GM23338 (cell line): ENCODE measurements at regions not wholly inside any gene's neighbourhood (a gene's known extent, or its start where the extent isn't known, plus 50 kb on each side); places are given as distances from the start of the nearest gene placed in this dataset.
A peak's percentile ranks its signal among the peaks of the same experiment; 100 is the strongest.

Experiments
- ATAC-seq: fragments of 200-7000 bp; cut with Tn5 transposase; 3 replicates; pipeline ENCODE4 v1.9.1; 2020
- DNase-seq: peaks from one replicate; pipeline ENCODE4 v3.0.0-alpha.2; 2015; ENCODE audit warnings: low spot score
- H2AFZ ChIP-seq: fragments of 200-600 bp; sonication (generic); 2 replicates; pipeline ENCODE4 v1.8.0; 2016; ENCODE audit warnings: antibody characterized with exemption, mild to moderate bottlenecking, moderate library complexity
- H3F3A ChIP-seq: fragments of 200-600 bp; sonication (generic); replicated peaks from 2 replicates; pipeline ENCODE4 v1.8.0; 2017; ENCODE audit warnings: antibody characterized with exemption, mixed run types, low read depth
- H3K27ac ChIP-seq: fragments of 200-600 bp; sonication (generic); 2 replicates; pipeline ENCODE4 v1.6.1; 2016; ENCODE audit warnings: low read depth
- H3K27me3 ChIP-seq: fragments of 200-600 bp; sonication (generic); 2 replicates; pipeline ENCODE4 v1.8.0; 2016; ENCODE audit warnings: mild to moderate bottlenecking, mixed run types, moderate library complexity; ENCODE audit not compliant: insufficient read depth
- H3K36me3 ChIP-seq: fragments of 200-600 bp; sonication (generic); 2 replicates; pipeline ENCODE4 v1.8.0; 2016; ENCODE audit warnings: mild to moderate bottlenecking; ENCODE audit not compliant: insufficient read depth
- H3K4me1 ChIP-seq: fragments of 200-600 bp; sonication (generic); 2 replicates; pipeline ENCODE4 v1.8.0; 2016; ENCODE audit warnings: mild to moderate bottlenecking, moderate library complexity; ENCODE audit not compliant: insufficient read depth
- H3K4me2 ChIP-seq: fragments of 200-600 bp; sonication (generic); 2 replicates; pipeline ENCODE4 v1.7.1; 2017; ENCODE audit warnings: mixed run types
- H3K4me3 ChIP-seq: fragments of 200-600 bp; sonication (generic); 2 replicates; pipeline ENCODE4 v1.6.1; 2016; ENCODE audit warnings: mixed run types
- H3K79me2 ChIP-seq: fragments of 200-600 bp; sonication (generic); replicated peaks from 2 replicates; pipeline ENCODE4 v1.8.0; 2017; ENCODE audit warnings: mild to moderate bottlenecking; ENCODE audit not compliant: insufficient read depth
- H3K9me2 ChIP-seq: fragments of 200-600 bp; sonication (generic); 2 replicates; pipeline ENCODE4 v1.8.0; 2017; ENCODE audit not compliant: insufficient read depth
- H4K20me1 ChIP-seq: fragments of 200-600 bp; sonication (generic); replicated peaks from 2 replicates; pipeline ENCODE4 v1.8.0; 2017; ENCODE audit warnings: mild to moderate bottlenecking; ENCODE audit not compliant: insufficient read depth
- H3K27ac Mint-ChIP-seq: 2 replicates; pipeline ENCODE4 v1.8.0; 2020; ENCODE audit warnings: inconsistent platforms, mild to moderate bottlenecking, moderate library complexity, mixed read lengths
- H3K27me3 Mint-ChIP-seq: 3 replicates; pipeline ENCODE4 v1.8.0; 2022; ENCODE audit warnings: low read depth, mild to moderate bottlenecking, moderate library complexity, mixed read lengths, inconsistent platforms; ENCODE audit not compliant: insufficient read depth, poor library complexity
- H3K36me3 Mint-ChIP-seq: 3 replicates; pipeline ENCODE4 v1.8.0; 2021; ENCODE audit warnings: low read depth, mild to moderate bottlenecking, inconsistent platforms, moderate library complexity, mixed read lengths
- H3K4me1 Mint-ChIP-seq: 3 replicates; pipeline ENCODE4 v1.8.0; 2020; ENCODE audit warnings: mild to moderate bottlenecking, inconsistent platforms, mixed read lengths
- H3K4me3 Mint-ChIP-seq: 3 replicates; pipeline ENCODE4 v1.8.0; 2021; ENCODE audit warnings: moderate library complexity, mild to moderate bottlenecking, inconsistent platforms, mixed read lengths
- H3K9me3 Mint-ChIP-seq: 3 replicates; pipeline ENCODE4 v1.8.0; 2020; ENCODE audit warnings: moderate library complexity, mild to moderate bottlenecking, inconsistent platforms, mixed read lengths
- EZH2 ChIP-seq: fragments of 200-600 bp; sonication (generic); IDR thresholded peaks from one replicate; pipeline ENCODE4 v1.8.0; 2017; ENCODE audit warnings: antibody characterized with exemption, mild to moderate bottlenecking, low read depth; ENCODE audit not compliant: unreplicated experiment
- EZH2phosphoT487 ChIP-seq: fragments of 200-600 bp; sonication (generic); IDR thresholded peaks from one replicate; pipeline ENCODE4 v1.8.1; 2018; ENCODE audit warnings: antibody characterized with exemption; ENCODE audit not compliant: unreplicated experiment
- NANOG ChIP-seq: IDR thresholded peaks from 2 replicates; pipeline ENCODE4 v1.6.1; 2016; ENCODE audit warnings: antibody characterized with exemption, borderline replicate concordance
- POLR2AphosphoS5 ChIP-seq: IDR thresholded peaks from 2 replicates; pipeline ENCODE4 v1.6.1; 2016; ENCODE audit warnings: antibody characterized with exemption, low read depth
- REST ChIP-seq: IDR thresholded peaks from one replicate; pipeline ENCODE4 v1.6.1; 2018; ENCODE audit warnings: antibody characterized with exemption; ENCODE audit not compliant: unreplicated experiment
- ZNF114 ChIP-seq: fragments of 250-450 bp; sonication (Bioruptor Pico); IDR thresholded peaks from 2 replicates; pipeline ENCODE4 v1.5.0; 2020; ENCODE audit warnings: mild to moderate bottlenecking, moderate library complexity
- TF ChIP-seq, protein P1 (sequence below), 2 experiments: fragments of 200-600 bp in 1 of 2; sonication (generic) in 1 of 2; conservative IDR thresholded peaks; 2 replicates each; pipeline versions ENCODE4 v1.5.1 to v1.6.1; 2016 to 2017; ENCODE audit warnings: antibody characterized with exemption in 2 of 2, low read depth in 2 of 2, mild to moderate bottlenecking in 2 of 2, moderate library complexity in 1 of 2

DNA sequence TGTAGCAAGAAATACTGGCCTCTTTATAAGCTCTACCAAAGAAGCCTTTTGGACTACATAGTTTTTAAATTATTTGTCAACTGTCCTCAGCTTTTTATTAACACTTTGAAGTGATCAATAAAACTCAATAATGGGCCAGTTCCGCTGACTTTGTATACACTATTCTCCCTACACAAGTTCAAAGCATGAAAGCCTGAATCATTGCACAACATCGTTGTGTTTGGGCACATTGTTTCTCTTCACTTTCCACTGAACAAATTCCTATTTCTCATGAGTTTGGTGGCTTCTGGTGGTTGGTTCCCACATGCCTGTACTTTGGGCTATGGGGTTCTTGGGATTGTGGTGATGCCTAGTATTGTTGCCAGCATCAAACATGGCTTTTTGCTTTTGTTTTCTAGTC is 561.8 kb upstream of the LRRN3 start (continued):
- TF ChIP-seq, protein P1, sequence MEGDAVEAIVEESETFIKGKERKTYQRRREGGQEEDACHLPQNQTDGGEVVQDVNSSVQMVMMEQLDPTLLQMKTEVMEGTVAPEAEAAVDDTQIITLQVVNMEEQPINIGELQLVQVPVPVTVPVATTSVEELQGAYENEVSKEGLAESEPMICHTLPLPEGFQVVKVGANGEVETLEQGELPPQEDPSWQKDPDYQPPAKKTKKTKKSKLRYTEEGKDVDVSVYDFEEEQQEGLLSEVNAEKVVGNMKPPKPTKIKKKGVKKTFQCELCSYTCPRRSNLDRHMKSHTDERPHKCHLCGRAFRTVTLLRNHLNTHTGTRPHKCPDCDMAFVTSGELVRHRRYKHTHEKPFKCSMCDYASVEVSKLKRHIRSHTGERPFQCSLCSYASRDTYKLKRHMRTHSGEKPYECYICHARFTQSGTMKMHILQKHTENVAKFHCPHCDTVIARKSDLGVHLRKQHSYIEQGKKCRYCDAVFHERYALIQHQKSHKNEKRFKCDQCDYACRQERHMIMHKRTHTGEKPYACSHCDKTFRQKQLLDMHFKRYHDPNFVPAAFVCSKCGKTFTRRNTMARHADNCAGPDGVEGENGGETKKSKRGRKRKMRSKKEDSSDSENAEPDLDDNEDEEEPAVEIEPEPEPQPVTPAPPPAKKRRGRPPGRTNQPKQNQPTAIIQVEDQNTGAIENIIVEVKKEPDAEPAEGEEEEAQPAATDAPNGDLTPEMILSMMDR (conservative IDR thresholded peaks at IDR 0.05; ENCODE audit: low read depth in 2 of 2) = no peak

DNA sequence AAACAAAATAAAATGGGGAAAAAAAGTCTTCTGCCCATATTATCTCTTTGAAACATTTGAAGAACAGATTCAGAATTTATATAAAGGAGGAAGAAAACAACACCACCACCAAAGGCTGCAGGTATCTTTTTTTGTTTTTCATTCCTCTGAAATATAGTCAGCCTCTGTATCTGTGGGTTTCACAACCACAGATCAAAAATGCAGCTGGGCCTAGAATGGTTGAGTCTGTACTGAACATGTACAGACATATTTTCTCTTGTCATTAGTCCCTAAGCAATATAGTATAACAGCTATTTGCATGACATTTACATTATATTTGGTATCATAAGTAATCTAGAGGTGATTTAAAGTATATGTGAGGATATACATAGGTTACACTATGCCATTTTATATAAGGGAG is 559.7 kb upstream of the LRRN3 start:
- no peaks in the 10 kb centered on the region for H3K79me2 ChIP-seq
- no peaks in the 10 kb centered on the region for H3K36me3 ChIP-seq
- peaks cover 25% of the 10 kb centered on the region for H3K9me2 ChIP-seq
- no peaks in the 10 kb centered on the region for H4K20me1 ChIP-seq
- H3K4me3 ChIP-seq = no peak overlapping the region
- H3K27me3 ChIP-seq = no peaks in the 10 kb centered on the region
- H2AFZ ChIP-seq = no peak overlapping the region
- H3K4me1 Mint-ChIP-seq = 0 out of 3 replicates have a peak, but pooled peaks cover 2% of the 10 kb centered on the region
- ATAC-seq (no peak), DNase-seq (no peak)
- no peak overlapping the region for H3K27ac Mint-ChIP-seq
- no peaks in the 10 kb centered on the region; the same call in 2 of the 3 replicates for H3K36me3 Mint-ChIP-seq
- H3K27ac ChIP-seq = no peak overlapping the region
- H3K4me3 Mint-ChIP-seq = no peak overlapping the region
- no peaks in the 10 kb centered on the region; the same call in 1 of the 3 replicates for H3K9me3 Mint-ChIP-seq
- TF ChIP-seq EZH2 = no peak
- no peak for TF ChIP-seq EZH2phosphoT487
- TF ChIP-seq NANOG = no peak
- no peak for TF ChIP-seq ZNF114 (CRISPR knock-in tag)
- H3K4me1 ChIP-seq = no peaks in the 10 kb centered on the region
- H3F3A ChIP-seq = no peaks in the 10 kb centered on the region
- H3K27me3 Mint-ChIP-seq = no peaks in the 10 kb centered on the region
- no peak overlapping the region for H3K4me2 ChIP-seq

DNA sequence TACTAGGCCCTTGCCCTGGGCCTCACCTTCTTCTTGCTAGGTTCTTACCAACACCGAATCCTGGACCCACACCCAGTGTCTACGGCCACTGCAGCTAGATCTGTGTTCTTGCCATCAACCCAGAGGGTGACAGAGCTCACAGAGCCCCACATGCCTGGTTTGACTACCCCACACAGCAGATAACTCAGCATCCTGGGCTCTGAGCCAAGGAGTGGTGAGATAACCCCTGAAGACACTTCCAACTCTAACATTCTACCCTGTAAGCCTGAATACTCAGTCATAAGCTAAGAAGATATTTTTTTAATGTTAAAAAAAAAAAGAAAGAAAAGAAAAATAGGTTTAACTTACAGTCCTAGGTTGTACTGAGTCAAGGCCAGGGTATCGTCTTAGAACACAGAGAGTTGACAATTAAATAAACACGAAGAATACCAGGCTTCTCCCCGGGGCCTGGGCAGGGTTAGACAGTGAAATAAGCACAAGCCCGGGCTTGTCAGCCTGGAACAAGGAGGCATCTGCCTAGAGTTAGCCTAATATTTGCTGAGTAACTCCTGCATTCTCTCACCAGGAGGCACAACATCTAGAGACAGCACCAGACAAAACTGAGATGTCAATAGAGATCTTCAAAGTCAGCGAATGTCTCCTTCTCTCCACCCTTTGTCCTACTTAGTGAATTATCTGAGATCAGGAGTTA is 556.5 kb upstream of the LRRN3 start:
- no peaks in the 10 kb centered on the region; the same call in 1 of the 3 replicates for H3K9me3 Mint-ChIP-seq
- H3K27me3 Mint-ChIP-seq = no peaks in the 10 kb centered on the region
- no peaks in the 10 kb centered on the region for H3K4me1 ChIP-seq
- no peaks in the 10 kb centered on the region for H3K79me2 ChIP-seq
- no peak for TF ChIP-seq EZH2phosphoT487
- no peak for TF ChIP-seq EZH2
- no peak for TF ChIP-seq NANOG
- TF ChIP-seq POLR2AphosphoS5 = no peak
- TF ChIP-seq, protein P1 (conservative IDR thresholded peaks at IDR 0.05; ENCODE audit: low read depth in 2 of 2) = no peak
- no peak for TF ChIP-seq REST
- no peak for ATAC-seq
- H3K27me3 ChIP-seq = no peaks in the 10 kb centered on the region
- no peaks in the 10 kb centered on the region for H3F3A ChIP-seq
- H3K4me3 Mint-ChIP-seq = no peak overlapping the region
- H4K20me1 ChIP-seq = no peaks in the 10 kb centered on the region
- no peak for DNase-seq
- H3K4me2 ChIP-seq = no peak overlapping the region
- H3K27ac Mint-ChIP-seq = peak overlapping the region; percentile 74; the same call in 1 of the 2 replicates
- no peaks in the 10 kb centered on the region for H3K36me3 ChIP-seq
- H3K4me1 Mint-ChIP-seq = 0 out of 3 replicates have a peak, but pooled peaks cover 2% of the 10 kb centered on the region
- H2AFZ ChIP-seq = peak overlapping the region; percentile 91
- H3K36me3 Mint-ChIP-seq = no peaks in the 10 kb centered on the region; the same call in 2 of the 3 replicates
- no peak overlapping the region for H3K27ac ChIP-seq
- H3K9me2 ChIP-seq = peaks cover 11% of the 10 kb centered on the region; the same call in 1 of the 2 replicates
- no peak overlapping the region for H3K4me3 ChIP-seq
